Right atrium auricular region (tissue), 2 donors: ENCODE measurements at regions not wholly inside any gene's neighbourhood (a gene's known extent, or its start where the extent isn't known, plus 50 kb on each side); places are given as distances from the start of the nearest gene placed in this dataset.
"Not testable (repeated sequence)": the region's sequence is repeated elsewhere in the genome, so short reads cannot be mapped to it uniquely, and the experiment has no call there.

Experiments
- DNase-seq: peaks from one replicate; pipeline ENCODE4 v3.0.0-alpha.2; 2019; ENCODE audit warnings: low spot score
- H3K27ac ChIP-seq, 2 donors: fragments of 200-600 bp; sonication (generic); 1 replicate in 1 of 2; 2 replicates in 1 of 2; pipeline ENCODE4 v1.5.1; 2016 to 2019
- H3K27me3 ChIP-seq, 2 donors: fragments of 200-600 bp; sonication (generic); one replicate each; pipeline versions ENCODE4 v1.5.1 to v1.6.0; 2017 to 2019
- H3K36me3 ChIP-seq: fragments of 200-600 bp; sonication (generic); one replicate; pipeline ENCODE4 v1.5.1; 2016
- H3K4me1 ChIP-seq, 2 donors: fragments of 200-600 bp; sonication (generic); one replicate each; pipeline versions ENCODE4 v1.5.1 to v1.6.0; 2017 to 2019
- H3K4me3 ChIP-seq, 2 donors: fragments of 200-600 bp; sonication (generic); 1 replicate in 1 of 2; 2 replicates in 1 of 2; pipeline ENCODE4 v1.5.1; 2017 to 2019; ENCODE audit warnings: mild to moderate bottlenecking in 1 of 2, moderate library complexity in 1 of 2
- H3K9me3 ChIP-seq, 2 donors: fragments of 200-600 bp; sonication (generic); one replicate each; pipeline ENCODE4 v1.5.1; 2019
- TF ChIP-seq, protein P1 (sequence below), 2 donors: fragments of 200-600 bp; sonication (generic); IDR thresholded peaks; one replicate each; pipeline ENCODE4 v1.5.1; 2019; ENCODE audit warnings: antibody characterized with exemption in 2 of 2

- Histone ChIP-seq H3K4me1 (peaks cover 0 to 17% of the 10 kb centered on the region in 2 donors), H3K27me3 (no peaks in the 10 kb centered on the region), H3K4me3 (no peak overlapping the region), H3K27ac (no peak overlapping the region), H3K9me3 (peaks cover 0 to 1% of the 10 kb centered on the region in 2 donors), H3K36me3 (no peaks in the 10 kb centered on the region)
- TF ChIP-seq, protein P1, sequence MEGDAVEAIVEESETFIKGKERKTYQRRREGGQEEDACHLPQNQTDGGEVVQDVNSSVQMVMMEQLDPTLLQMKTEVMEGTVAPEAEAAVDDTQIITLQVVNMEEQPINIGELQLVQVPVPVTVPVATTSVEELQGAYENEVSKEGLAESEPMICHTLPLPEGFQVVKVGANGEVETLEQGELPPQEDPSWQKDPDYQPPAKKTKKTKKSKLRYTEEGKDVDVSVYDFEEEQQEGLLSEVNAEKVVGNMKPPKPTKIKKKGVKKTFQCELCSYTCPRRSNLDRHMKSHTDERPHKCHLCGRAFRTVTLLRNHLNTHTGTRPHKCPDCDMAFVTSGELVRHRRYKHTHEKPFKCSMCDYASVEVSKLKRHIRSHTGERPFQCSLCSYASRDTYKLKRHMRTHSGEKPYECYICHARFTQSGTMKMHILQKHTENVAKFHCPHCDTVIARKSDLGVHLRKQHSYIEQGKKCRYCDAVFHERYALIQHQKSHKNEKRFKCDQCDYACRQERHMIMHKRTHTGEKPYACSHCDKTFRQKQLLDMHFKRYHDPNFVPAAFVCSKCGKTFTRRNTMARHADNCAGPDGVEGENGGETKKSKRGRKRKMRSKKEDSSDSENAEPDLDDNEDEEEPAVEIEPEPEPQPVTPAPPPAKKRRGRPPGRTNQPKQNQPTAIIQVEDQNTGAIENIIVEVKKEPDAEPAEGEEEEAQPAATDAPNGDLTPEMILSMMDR (IDR thresholded peaks at IDR 0.05): no peak
- DNase-seq: no peak
These were observed 144.1 kb downstream of the CSNK2A3 start for GRCh38 chr11:11208994-11209393.

DNA sequence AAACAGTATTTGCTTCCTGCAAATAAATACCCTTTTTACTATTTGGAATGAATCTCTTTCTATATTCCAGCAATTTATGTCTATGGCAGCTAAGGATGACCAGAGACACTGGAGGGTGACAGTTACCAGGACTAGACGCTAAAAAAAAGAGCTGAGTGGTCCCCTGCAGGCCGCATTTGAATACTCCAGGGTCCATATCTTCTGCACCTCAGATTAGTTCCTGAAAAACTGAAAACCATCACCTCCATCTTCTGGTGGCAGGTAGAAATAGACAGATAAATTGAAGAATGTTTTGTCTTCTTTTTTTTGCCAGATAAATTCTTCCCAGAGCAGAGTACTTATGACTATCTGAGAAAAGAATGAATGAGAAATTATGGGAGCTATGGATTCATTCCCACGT lies 145.6 kb downstream of the CSNK2A3 start:
- Histone ChIP-seq H3K36me3 (no peaks in the 10 kb centered on the region), H3K4me3 (no peak overlapping the region), H3K27ac (no peak overlapping the region), H3K27me3 (no peaks in the 10 kb centered on the region), H3K9me3 (peaks cover 10 to 17% of the 10 kb centered on the region in 2 donors), H3K4me1 (peaks cover 0 to 16% of the 10 kb centered on the region in 2 donors)
- DNase-seq: no peak
- TF ChIP-seq, protein P1 (IDR thresholded peaks at IDR 0.05): no peak

GRCh38 chr11:11206484-11206883 lies 146.6 kb downstream of the CSNK2A3 start:
- Histone ChIP-seq H3K27ac (no peak overlapping the region), H3K9me3 (peaks cover 10 to 22% of the 10 kb centered on the region in 2 donors), H3K27me3 (no peaks in the 10 kb centered on the region), H3K4me1 (peaks cover 0 to 7% of the 10 kb centered on the region in 2 donors), H3K4me3 (no peak overlapping the region), H3K36me3 (no peaks in the 10 kb centered on the region)
- DNase-seq: no peak
- TF ChIP-seq, protein P1 (IDR thresholded peaks at IDR 0.05): no peak

GRCh38 chr11:11202885-11203284 lies 150.2 kb downstream of the CSNK2A3 start:
- Histone ChIP-seq H3K9me3 (peaks cover 10 to 22% of the 10 kb centered on the region in 2 donors), H3K4me3 (no peak overlapping the region), H3K27me3 (no peaks in the 10 kb centered on the region), H3K27ac (no peak overlapping the region), H3K4me1 (no peaks in the 10 kb centered on the region), H3K36me3 (no peaks in the 10 kb centered on the region)
- DNase-seq: no peak
- TF ChIP-seq, protein P1 (IDR thresholded peaks at IDR 0.05): no peak

DNA sequence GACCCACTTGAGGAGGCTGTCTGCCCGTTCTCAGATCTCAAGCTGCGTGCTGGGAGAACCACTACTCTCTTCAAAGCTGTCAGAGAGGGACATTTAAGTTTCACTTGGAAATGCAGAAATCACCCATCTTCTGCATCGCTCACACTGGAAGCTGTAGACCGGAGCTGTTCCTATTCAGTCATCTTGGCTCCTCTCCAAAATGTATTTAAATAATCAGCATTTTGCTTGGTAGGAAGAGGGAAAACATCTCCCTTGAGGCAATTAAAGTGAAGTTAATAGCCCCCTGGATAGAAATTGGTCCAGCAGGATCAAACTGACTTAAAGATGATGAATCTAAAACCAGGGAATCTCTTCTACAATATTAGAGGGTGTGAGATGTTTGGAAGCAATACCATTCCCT lies 151.7 kb downstream of the CSNK2A3 start:
- H3K4me1 ChIP-seq, H3K4me3 ChIP-seq, DNase-seq, H3K27ac ChIP-seq, H3K27me3 ChIP-seq, H3K36me3 ChIP-seq: not testable (repeated sequence)
- H3K9me3 ChIP-seq: peaks cover 10 to 22% of the 10 kb centered on the region in 2 donors

GRCh38 chr11:11192541-11192940 lies 160.5 kb downstream of the CSNK2A3 start:
- TF ChIP-seq, protein P1 (IDR thresholded peaks at IDR 0.05): no peak
- H3K27me3 ChIP-seq: no peaks in the 10 kb centered on the region
- H3K36me3 ChIP-seq: no peaks in the 10 kb centered on the region
- H3K4me1 ChIP-seq: no peaks in the 10 kb centered on the region
- no peak overlapping the region for H3K27ac ChIP-seq
- no peak for DNase-seq
- H3K4me3 ChIP-seq: no peak overlapping the region
- H3K9me3 ChIP-seq: peaks cover 0 to 17% of the 10 kb centered on the region in 2 donors
